COLO668 (cell line): ENCODE measurements at regions not wholly inside any gene's neighbourhood (a gene's known extent, or its start where the extent isn't known, plus 50 kb on each side); places are given as distances from the start of the nearest gene placed in this dataset.

Source experiments
- DNase-seq: peaks from one replicate; lab custom pipeline; 2025; ENCODE audit not compliant: unreplicated experiment; lab: John Stamatoyannopoulos, UW

GRCh38 chr16:86710602-86710950 lies 132.2 kb downstream of the FOXL1 start:
- no peak for DNase-seq

DNA sequence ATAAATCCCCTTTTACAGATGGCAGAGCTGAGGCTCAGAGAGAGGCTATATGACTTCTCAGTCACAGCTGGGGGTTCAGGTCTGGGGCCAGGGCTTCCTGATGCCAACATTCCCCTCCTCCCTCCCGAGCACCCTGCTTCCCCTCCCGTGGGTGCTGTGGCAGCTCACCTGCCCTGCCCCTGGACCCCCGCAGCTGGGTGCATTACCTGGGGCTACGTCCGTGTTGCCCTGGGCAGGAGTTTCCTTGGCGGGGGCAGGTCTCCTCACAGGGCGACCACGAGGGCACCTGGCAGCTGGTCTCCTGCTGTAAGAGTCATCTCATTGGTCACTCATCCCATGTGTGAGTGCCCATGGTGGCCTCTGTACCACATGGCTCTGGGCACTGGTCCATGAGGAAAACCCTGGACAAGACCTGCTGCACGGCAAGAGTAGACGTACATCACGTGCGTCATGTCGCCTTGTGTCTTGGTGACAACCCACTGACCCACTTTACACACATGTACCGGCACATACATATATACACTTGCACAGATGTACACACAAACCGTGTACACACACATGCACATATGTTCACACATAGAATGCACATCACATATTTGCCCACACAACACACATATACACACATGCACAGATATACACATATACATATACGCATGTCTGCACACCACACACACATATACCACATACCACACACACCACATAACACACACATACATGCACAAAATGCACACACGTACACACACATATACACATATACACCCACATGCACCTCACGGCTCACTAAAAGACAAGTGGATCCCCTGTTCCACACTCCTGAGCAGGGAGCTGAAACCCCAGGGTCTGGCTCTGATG lies 134.0 kb downstream of the FOXL1 start:
- no peak for DNase-seq

DNA sequence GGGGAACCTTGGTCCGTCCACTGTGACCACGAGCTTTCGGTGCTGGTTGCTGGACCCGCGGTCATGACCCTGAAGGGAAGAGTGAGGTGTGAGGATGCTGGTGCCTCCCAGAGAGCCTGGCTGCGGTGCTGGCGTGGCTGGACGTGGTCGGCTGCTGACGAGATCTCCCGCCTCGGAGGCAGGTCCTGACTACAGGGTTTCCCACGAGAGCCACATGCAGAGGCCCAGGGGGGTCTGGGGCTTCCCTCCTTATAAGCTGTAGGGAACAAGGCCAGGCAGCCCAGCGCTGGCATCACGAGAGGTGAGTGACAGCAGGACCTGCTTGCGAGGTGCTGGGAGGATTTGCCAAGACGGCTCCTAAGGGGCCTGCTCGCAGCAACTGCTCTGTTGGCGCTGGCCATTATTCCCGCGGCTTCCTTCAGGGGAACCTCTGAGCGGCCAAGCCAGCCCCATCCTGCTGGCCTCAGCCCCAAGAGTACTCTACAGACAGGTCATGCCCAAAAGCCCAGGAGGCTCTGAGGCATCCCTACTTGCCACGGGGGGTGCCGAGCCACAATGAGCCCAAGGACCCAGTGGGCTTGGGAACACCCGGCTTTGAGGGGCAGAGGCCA lies 134.8 kb downstream of the FOXL1 start:
- no peak for DNase-seq

DNA sequence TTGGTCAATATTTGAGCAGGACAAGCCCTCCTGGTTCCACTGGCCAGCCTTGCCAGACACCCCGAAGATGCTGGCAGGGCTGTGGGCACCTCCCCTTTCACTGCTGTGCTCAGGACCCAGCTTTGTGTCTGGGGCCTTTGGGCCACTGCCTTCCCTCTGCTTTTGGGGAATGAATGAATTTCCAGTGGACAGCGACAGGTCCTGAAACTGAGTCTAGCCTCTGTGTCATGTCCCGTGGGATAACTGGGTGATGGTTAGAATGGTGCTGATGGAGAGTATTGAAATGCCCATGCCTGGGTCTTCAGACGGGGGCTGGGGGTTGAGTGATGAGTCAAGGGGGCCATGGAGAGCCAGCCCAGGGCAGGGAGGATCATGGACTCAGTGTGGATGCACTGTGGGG lies 135.8 kb downstream of the FOXL1 start:
- no peak for DNase-seq

DNA sequence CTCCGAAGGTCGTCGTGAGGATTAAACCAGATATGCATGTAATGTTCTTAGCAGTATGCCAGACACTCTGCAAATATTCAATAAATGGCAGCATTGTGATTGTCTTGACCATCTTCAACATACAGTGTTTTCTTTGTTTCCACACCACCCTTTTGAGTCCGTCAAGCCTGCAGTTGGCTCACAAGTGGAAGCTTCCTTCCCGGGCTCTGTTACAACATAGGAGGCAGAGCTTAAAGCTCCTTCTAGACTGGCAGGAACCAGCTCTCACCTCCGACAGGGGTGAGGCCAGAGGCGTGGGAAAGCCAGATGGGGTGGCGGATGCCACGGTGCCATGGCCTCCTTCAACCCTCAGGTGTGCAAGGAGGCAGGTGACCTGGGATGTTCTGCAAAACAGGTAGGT lies 138.3 kb downstream of the FOXL1 start:
- DNase-seq = no peak

DNA sequence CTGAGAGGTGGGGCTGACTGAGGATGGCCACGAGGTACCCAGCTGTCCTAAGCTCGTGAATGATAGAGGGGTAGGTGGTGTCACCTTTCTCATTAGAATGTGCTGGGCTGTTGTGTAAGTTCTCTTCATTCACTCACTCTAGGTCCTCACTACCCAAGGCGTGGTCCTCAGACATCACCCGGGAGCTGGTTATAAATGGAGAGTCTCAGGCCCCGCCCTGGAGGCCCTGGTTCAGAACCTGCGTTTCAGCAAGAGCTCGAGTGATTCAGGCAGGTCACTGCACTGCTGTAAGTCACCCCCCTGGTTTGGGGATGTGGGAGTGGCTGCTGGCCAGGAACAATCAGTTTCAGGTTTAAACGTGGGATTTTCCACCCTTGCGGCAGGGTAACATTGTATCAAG lies 139.8 kb downstream of the FOXL1 start:
- DNase-seq = no peak

GRCh38 chr16:86722970-86723369 lies 144.6 kb downstream of the FOXL1 start:
- DNase-seq = no peak

GRCh38 chr16:86723689-86724088 lies 145.3 kb downstream of the FOXL1 start:
- DNase-seq = no peak

- no peak for DNase-seq
These were observed 147.1 kb downstream of the FOXL1 start for GRCh38 chr16:86725401-86725800.

DNA sequence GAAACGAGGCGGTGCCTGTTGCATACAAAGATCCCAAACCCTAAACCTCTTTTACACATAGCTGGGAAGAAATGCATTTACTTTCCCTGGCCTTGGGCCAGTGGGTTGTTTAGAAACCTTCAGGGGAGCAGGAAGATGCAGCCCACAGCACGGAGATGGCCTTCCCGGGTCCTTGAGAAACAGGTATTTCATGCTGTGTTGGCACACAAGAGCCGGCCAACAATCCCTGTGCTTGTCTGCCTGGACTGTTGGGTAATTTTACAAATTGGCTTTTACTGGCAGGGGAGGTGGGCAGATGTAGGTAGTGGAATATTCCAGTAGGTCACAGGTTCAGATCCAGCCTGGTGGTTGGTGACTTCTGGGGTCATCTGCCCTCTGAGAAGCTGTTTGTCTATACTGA lies 148.0 kb downstream of the FOXL1 start:
- no peak for DNase-seq

DNA sequence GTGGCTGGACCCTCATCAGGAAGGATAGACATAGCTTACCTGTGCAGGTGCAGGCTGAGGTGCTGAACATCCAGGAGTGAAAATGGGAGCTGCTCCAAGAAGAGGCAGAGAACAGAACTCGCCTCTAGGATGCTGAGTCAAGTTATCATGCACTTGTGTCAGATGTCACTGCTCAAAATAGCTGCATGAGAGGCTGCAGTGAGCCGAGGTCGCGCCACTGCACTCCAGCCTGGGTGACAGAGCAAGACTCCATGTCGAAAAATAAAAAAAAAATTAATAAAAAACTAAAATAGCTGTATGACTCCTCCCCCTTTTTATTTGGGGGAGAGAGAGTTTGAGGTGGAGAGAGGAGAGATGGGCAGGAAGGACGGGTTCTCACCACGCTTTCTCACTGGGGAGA lies 148.8 kb downstream of the FOXL1 start:
- DNase-seq = no peak

DNA sequence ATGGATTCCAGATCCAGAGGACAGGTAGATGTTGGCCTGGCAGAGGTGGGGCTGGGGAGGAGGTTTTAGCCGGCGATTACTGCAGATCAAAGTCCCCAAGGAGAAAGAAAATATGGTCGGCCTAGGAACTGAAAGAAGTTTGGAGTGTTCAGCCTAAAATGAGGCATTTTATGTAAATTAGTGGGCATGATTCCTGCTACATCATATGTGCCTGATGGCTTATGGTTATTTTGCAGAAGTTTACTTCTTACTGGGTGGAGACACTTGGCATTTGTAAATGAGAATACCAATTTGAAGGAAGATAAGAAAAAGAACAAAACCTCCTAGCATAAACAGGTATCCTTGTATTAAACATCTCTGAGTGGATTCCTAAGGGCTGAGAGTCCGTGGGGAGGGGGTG lies 149.3 kb downstream of the FOXL1 start:
- DNase-seq = no peak

DNA sequence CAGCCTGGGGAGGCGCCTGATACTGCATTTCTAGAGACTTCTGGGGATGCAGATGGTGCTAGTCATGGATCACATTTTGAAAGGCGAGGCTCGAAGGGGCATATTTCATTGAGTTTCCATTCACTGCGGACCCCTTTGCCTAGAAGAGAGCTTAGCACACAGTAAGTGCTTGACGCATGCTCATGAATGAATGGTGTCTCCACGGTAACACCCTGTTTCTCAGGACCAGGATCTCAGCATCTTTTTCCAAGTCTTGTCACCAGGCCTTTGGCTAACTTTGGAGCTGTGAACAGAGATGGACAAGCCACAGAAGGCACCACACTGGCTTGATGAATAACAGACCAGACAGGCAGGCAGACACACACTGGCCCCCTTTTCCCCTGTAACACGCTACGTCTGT lies 151.3 kb downstream of the FOXL1 start:
- DNase-seq = no peak

- no peak for DNase-seq
These were observed 151.7 kb downstream of the FOXL1 start for GRCh38 chr16:86730086-86730485.

DNA sequence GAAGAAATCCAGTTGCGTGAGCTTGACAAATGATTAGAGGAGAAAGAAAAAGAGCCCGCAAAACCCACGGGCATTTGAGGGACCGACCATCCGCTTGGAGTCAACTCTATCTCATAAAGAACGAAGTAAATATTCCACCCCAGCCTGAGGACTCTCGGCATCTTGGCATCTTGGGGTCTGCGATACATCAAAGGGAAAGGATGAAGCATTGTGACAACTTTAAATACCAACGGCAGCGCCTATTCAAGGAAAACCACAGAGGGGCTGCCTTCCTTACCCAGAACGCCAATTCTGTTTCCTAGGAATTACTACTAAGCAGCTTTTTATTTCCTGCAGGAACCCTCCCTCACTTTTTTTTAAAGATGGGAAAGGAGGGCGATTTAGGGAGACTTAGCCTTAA lies 152.2 kb downstream of the FOXL1 start:
- no peak for DNase-seq

DNA sequence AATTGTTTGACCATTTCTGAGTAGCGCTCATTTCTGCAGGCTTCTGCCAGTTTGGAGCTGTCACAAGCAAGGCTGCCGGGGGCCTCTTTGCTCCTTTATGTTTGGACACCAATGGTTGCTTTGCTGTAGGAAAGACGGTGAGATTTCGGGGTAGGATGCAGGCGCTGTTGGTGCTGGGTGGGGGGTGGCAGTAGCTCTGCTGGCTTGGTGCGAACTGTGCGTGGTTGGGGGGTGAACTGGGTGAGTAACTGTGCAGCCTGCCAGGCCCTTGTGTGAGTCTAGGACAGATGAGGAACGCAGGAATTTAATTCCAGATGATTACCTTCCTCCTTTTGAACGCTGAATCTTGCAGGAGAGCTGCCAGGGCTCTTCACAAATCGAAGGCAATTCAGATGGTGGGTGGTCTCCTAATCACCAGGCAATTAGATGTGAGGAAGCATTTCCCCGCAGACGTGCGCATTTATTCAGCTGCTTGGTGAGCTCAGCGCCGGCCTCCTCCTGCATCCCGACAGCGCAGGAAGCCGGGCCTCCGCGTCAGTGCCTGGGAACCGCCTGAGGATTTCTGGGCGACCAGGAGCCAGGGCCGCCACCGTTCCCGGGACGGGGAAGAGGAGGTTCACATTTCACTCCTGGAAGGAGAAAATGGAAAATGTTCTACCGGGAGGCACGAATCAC lies 154.4 kb downstream of the FOXL1 start:
- no peak for DNase-seq

DNA sequence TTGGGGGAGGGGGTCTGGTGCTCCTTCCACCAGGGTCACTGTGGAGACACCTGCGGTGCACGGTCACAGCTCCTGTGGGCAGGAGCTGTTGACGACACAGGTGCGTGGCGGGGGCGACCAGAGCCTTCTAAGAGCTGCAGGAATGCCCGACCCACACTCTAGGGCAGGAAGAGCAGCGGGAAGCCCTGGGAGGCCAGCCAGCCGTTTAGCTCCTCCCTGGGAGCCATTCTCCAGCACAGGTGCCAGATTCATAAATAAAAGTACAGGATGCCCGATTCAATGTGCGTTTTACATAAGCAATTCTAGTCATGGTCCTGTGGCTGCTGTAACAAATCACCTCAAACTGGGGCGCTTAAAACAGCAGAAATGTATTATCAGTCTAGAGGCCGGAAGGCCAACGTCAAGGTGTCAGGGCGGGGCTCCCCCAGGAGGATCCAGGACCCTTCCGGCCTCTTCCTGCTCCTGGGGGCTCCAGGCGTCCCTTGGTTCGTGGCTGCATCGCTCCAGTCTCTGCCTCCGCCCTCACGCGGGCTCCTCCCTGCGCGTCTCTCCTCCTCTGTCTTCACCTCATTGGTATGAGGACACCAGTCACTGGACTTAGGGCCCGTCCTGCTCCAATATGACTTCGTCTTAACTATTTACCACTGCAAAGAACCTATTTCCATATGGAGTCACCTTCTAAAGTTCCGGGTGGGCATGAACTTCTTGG lies 155.4 kb downstream of the FOXL1 start:
- DNase-seq = no peak

- DNase-seq = no peak
These were observed 156.5 kb downstream of the FOXL1 start for GRCh38 chr16:86734543-86735460.

- no peak for DNase-seq
These were observed 157.4 kb downstream of the FOXL1 start for GRCh38 chr16:86735727-86736126.

GRCh38 chr16:86736502-86736901 lies 158.2 kb downstream of the FOXL1 start:
- DNase-seq = no peak

DNA sequence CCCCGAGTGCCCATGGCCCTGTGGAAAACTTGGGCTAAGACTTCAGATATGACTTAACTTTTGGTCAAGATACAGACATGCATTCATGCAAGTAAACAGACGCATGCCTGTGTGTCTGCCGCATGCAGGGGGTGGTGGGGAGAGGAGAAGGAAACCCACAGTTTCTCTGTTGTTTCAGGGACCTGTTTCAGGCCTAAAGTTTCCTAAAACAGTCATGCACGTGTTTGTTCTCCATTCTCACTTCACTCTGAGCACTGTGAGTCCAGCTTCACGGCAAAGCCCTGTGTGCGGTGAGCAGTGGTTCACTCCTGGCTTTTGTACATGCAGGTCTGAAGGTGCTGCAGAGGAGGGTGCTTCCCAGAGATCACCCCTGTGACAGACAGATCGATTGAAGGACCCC lies 158.7 kb downstream of the FOXL1 start:
- no peak for DNase-seq
